T-helper 17 cell (primary cell): ENCODE measurements at regions not wholly inside any gene's neighbourhood (a gene's known extent, or its start where the extent isn't known, plus 50 kb on each side); places are given as distances from the start of the nearest gene placed in this dataset.

Source experiments
- ATAC-seq: fragments of 150-1000 bp; cut with Tn5 transposase; 2 replicates; pipeline ENCODE4 v1.10.0; 2021; ENCODE audit warnings: mild to moderate bottlenecking, moderate library complexity
- DNase-seq, 3 donors: peaks; one replicate each; pipeline versions ENCODE4 v3.0.0 to v3.0.0-alpha.2; 2020 to 2021
- H3K9me3 ChIP-seq: one replicate; pipeline ENCODE4 v1.7.0; 2013; ENCODE audit warnings: low read length, mild to moderate bottlenecking; ENCODE audit not compliant: control insufficient read depth, poor library complexity, severe bottlenecking
- H3K27ac Mint-ChIP-seq: one replicate; pipeline ENCODE4 v1.8.0; 2022; ENCODE audit warnings: mild to moderate bottlenecking, moderate library complexity, mixed read lengths
- H3K27me3 Mint-ChIP-seq: one replicate; pipeline ENCODE4 v1.8.0; 2022; ENCODE audit warnings: mixed read lengths
- H3K36me3 Mint-ChIP-seq: one replicate; pipeline ENCODE4 v1.8.0; 2022; ENCODE audit warnings: low read depth, mixed read lengths
- H3K4me1 Mint-ChIP-seq: one replicate; pipeline ENCODE4 v1.8.0; 2022; ENCODE audit warnings: mild to moderate bottlenecking, mixed read lengths
- H3K4me3 Mint-ChIP-seq: one replicate; pipeline ENCODE4 v1.8.0; 2022; ENCODE audit warnings: mild to moderate bottlenecking, moderate library complexity, mixed read lengths

- Mint-ChIP-seq H3K36me3 (no peaks in the 10 kb centered on the region), H3K4me3 (no peak overlapping the region), H3K27ac (no peak overlapping the region), H3K4me1 (no peaks in the 10 kb centered on the region), H3K27me3 (no peaks in the 10 kb centered on the region)
- ATAC-seq (no peak), DNase-seq (no peak)
- peaks cover 3% of the 10 kb centered on the region for H3K9me3 ChIP-seq
Observed at GRCh38 chr15:24733659-24734058, 58.1 kb downstream of the NPAP1 start.

- Mint-ChIP-seq H3K27me3 (no peaks in the 10 kb centered on the region), H3K4me1 (no peaks in the 10 kb centered on the region), H3K27ac (no peak overlapping the region), H3K4me3 (no peak overlapping the region), H3K36me3 (no peaks in the 10 kb centered on the region)
- H3K9me3 ChIP-seq, result peaks cover 3% of the 10 kb centered on the region
- DNase-seq, result no peak
- ATAC-seq, result no peak
Observed at GRCh38 chr15:24734396-24734795, 58.8 kb downstream of the NPAP1 start.

GRCh38 chr15:24745290-24745689, 69.7 kb downstream of the NPAP1 start:
- no peaks in the 10 kb centered on the region for H3K4me1 Mint-ChIP-seq
- H3K27me3 Mint-ChIP-seq, result no peaks in the 10 kb centered on the region
- no peak for ATAC-seq
- H3K27ac Mint-ChIP-seq, result no peak overlapping the region
- H3K36me3 Mint-ChIP-seq, result peaks cover 2% of the 10 kb centered on the region
- no peak overlapping the region for H3K4me3 Mint-ChIP-seq
- H3K9me3 ChIP-seq, result no peaks in the 10 kb centered on the region
- no peak for DNase-seq

- DNase-seq (no peak), ATAC-seq (no peak)
- Mint-ChIP-seq H3K4me1 (no peaks in the 10 kb centered on the region), H3K27me3 (no peaks in the 10 kb centered on the region), H3K4me3 (no peak overlapping the region), H3K36me3 (peaks cover 2% of the 10 kb centered on the region), H3K27ac (no peak overlapping the region)
- no peaks in the 10 kb centered on the region for H3K9me3 ChIP-seq
Observed at GRCh38 chr15:24746094-24746493, 70.5 kb downstream of the NPAP1 start.

- no peaks in the 10 kb centered on the region for H3K9me3 ChIP-seq
Observed at GRCh38 chr15:24747376-24747775, 71.8 kb downstream of the NPAP1 start.

GRCh38 chr15:24748812-24749439, 73.4 kb downstream of the NPAP1 start:
- H3K9me3 ChIP-seq, result no peaks in the 10 kb centered on the region
- Mint-ChIP-seq H3K4me3 (no peak overlapping the region), H3K4me1 (no peaks in the 10 kb centered on the region), H3K36me3 (peaks cover 2% of the 10 kb centered on the region), H3K27me3 (no peaks in the 10 kb centered on the region), H3K27ac (no peak overlapping the region)
- DNase-seq (no peak), ATAC-seq (no peak)

More at GRCh38 chr15:24747376-24747775, 71.8 kb downstream of the NPAP1 start:
- Mint-ChIP-seq H3K4me1 (no peaks in the 10 kb centered on the region), H3K36me3 (peaks cover 2% of the 10 kb centered on the region), H3K27ac (no peak overlapping the region), H3K4me3 (no peak overlapping the region), H3K27me3 (no peaks in the 10 kb centered on the region)
- ATAC-seq (no peak), DNase-seq (no peak)

- Mint-ChIP-seq H3K27ac (no peak overlapping the region), H3K36me3 (no peaks in the 10 kb centered on the region), H3K4me3 (no peak overlapping the region), H3K27me3 (no peaks in the 10 kb centered on the region), H3K4me1 (no peaks in the 10 kb centered on the region)
- no peak for ATAC-seq
- no peaks in the 10 kb centered on the region for H3K9me3 ChIP-seq
- no peak for DNase-seq
Observed at GRCh38 chr15:24752354-24752753, 76.8 kb downstream of the NPAP1 start.

- ATAC-seq (no peak), DNase-seq (no peak)
- Mint-ChIP-seq H3K4me3 (no peak overlapping the region), H3K36me3 (no peaks in the 10 kb centered on the region), H3K27me3 (no peaks in the 10 kb centered on the region), H3K27ac (no peak overlapping the region), H3K4me1 (no peaks in the 10 kb centered on the region)
- H3K9me3 ChIP-seq, result no peaks in the 10 kb centered on the region
Observed at GRCh38 chr15:24756101-24756500, 80.5 kb downstream of the NPAP1 start.

- H3K27ac Mint-ChIP-seq, result no peak overlapping the region
- no peaks in the 10 kb centered on the region for H3K27me3 Mint-ChIP-seq
- no peak overlapping the region for H3K4me3 Mint-ChIP-seq
- H3K36me3 Mint-ChIP-seq, result no peaks in the 10 kb centered on the region
- no peak for DNase-seq
- ATAC-seq, result no peak
- H3K4me1 Mint-ChIP-seq, result no peaks in the 10 kb centered on the region
- no peaks in the 10 kb centered on the region for H3K9me3 ChIP-seq
Observed at GRCh38 chr15:24760066-24760465, 84.5 kb downstream of the NPAP1 start.

GRCh38 chr15:24761704-24762302, 86.2 kb downstream of the NPAP1 start:
- ATAC-seq (no peak), DNase-seq (no peak)
- no peaks in the 10 kb centered on the region for H3K9me3 ChIP-seq
- no peaks in the 10 kb centered on the region for H3K36me3 Mint-ChIP-seq
- H3K4me1 Mint-ChIP-seq, result no peaks in the 10 kb centered on the region
- H3K27ac Mint-ChIP-seq, result no peak overlapping the region
- no peaks in the 10 kb centered on the region for H3K27me3 Mint-ChIP-seq
- no peak overlapping the region for H3K4me3 Mint-ChIP-seq

GRCh38 chr15:24763891-24764290, 88.3 kb downstream of the NPAP1 start:
- no peaks in the 10 kb centered on the region for H3K9me3 ChIP-seq
- DNase-seq, result no peak
- no peaks in the 10 kb centered on the region for H3K36me3 Mint-ChIP-seq
- H3K4me3 Mint-ChIP-seq, result no peak overlapping the region
- no peak for ATAC-seq
- H3K27ac Mint-ChIP-seq, result no peak overlapping the region
- no peaks in the 10 kb centered on the region for H3K4me1 Mint-ChIP-seq
- H3K27me3 Mint-ChIP-seq, result no peaks in the 10 kb centered on the region

GRCh38 chr15:24764375-24765171, 89.0 kb downstream of the NPAP1 start:
- Mint-ChIP-seq H3K36me3 (no peaks in the 10 kb centered on the region), H3K4me3 (no peak overlapping the region), H3K4me1 (no peaks in the 10 kb centered on the region), H3K27me3 (no peaks in the 10 kb centered on the region), H3K27ac (no peak overlapping the region)
- no peaks in the 10 kb centered on the region for H3K9me3 ChIP-seq
- no peak for DNase-seq
- ATAC-seq, result no peak

- ATAC-seq, result no peak
- DNase-seq, result no peak
- H3K36me3 Mint-ChIP-seq, result no peaks in the 10 kb centered on the region
- H3K4me3 Mint-ChIP-seq, result no peak overlapping the region
- H3K4me1 Mint-ChIP-seq, result no peaks in the 10 kb centered on the region
- no peak overlapping the region for H3K27ac Mint-ChIP-seq
- H3K27me3 Mint-ChIP-seq, result no peaks in the 10 kb centered on the region
- H3K9me3 ChIP-seq, result no peaks in the 10 kb centered on the region
Observed at GRCh38 chr15:24766511-24767133, 91.0 kb downstream of the NPAP1 start.
